Tibial nerve (tissue), 4 donors: ENCODE measurements at regions not wholly inside any gene's neighbourhood (a gene's known extent, or its start where the extent isn't known, plus 50 kb on each side); places are given as distances from the start of the nearest gene placed in this dataset.

Experiments used
- CTCF ChIP-seq, 5 experiments: fragments of 200-600 bp in 3 of 5; fragments of 450-650 bp in 2 of 5; sonication (generic) in 3 of 5; IDR thresholded peaks; one replicate each; pipeline ENCODE4 v1.5.1; 2016 to 2019; ENCODE audit warnings: antibody characterized with exemption in 5 of 5, mild to moderate bottlenecking in 3 of 5, moderate library complexity in 2 of 5
- EP300 ChIP-seq, 2 donors: sonication (generic); formaldehyde crosslinking; IDR thresholded peaks; one replicate each; pipeline ENCODE4 v1.6.1; 2017; ENCODE audit warnings: antibody characterized with exemption in 2 of 2, mild to moderate bottlenecking in 1 of 2
- POLR2A ChIP-seq, 2 donors: fragments of 450-650 bp; IDR thresholded peaks; one replicate each; pipeline ENCODE4 v1.6.1; 2017; ENCODE audit warnings: antibody characterized with exemption in 2 of 2, mild to moderate bottlenecking in 2 of 2, moderate library complexity in 2 of 2

- TF ChIP-seq CTCF (IDR thresholded peaks at IDR 0.05) (no peak), EP300 (IDR thresholded peaks at IDR 0.05) (no peak), POLR2A (IDR thresholded peaks at IDR 0.05) (no peak)
Measured at GRCh38 chr19:31444931-31445330, 95.7 kb upstream of the TSHZ3 start.
